ENCODE measurements at regions not wholly inside any gene's neighbourhood (a gene's known extent, or its start where the extent isn't known, plus 50 kb on each side); places are given as distances from the start of the nearest gene placed in this dataset.

DNA sequence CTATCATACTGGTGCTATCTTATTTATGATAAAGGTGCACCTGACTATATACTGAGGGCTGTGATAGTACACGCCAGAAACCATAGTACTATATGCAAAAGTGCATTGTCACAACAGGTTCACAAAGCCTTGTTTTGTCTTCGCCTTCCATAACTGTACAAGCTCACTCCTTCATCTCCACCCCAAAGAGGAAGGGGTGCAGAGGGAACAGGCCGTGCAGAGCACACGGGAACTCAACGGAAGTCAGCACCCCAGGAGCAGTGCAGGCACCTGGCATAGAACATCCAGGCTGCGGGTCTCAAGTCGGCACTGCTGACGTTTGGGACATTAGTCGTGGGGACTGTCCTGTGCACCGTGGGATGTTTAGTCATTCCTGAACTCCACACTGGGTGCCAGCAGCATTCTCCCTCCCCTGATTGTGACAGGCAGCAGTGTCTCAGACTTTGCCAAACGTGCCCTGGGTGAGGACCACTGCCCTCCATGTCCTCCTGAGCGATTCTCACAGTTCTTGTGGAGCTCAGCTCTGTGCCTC is 99.7 kb downstream of the PXDC1 start:
- DNase-seq (ENCODE audit: low read depth): no peak
- H3K4me3 ChIP-seq (ENCODE audit: low read depth, low read length): no peak overlapping the region

GRCh38 chr6:3650959-3651697 is 100.4 kb downstream of the PXDC1 start:
- no peak for TF ChIP-seq CTCF (conservative IDR thresholded peaks at IDR 0.05; ENCODE audit: low read depth, low read length)
- H3K4me3 ChIP-seq (ENCODE audit: low read depth, low read length): no peak overlapping the region
- no peak for DNase-seq (ENCODE audit: low read depth)

More for the DNA sequence above, 99.7 kb downstream of the PXDC1 start:
- no peak for TF ChIP-seq CTCF (conservative IDR thresholded peaks at IDR 0.05; ENCODE audit: low read depth, low read length)

DNA sequence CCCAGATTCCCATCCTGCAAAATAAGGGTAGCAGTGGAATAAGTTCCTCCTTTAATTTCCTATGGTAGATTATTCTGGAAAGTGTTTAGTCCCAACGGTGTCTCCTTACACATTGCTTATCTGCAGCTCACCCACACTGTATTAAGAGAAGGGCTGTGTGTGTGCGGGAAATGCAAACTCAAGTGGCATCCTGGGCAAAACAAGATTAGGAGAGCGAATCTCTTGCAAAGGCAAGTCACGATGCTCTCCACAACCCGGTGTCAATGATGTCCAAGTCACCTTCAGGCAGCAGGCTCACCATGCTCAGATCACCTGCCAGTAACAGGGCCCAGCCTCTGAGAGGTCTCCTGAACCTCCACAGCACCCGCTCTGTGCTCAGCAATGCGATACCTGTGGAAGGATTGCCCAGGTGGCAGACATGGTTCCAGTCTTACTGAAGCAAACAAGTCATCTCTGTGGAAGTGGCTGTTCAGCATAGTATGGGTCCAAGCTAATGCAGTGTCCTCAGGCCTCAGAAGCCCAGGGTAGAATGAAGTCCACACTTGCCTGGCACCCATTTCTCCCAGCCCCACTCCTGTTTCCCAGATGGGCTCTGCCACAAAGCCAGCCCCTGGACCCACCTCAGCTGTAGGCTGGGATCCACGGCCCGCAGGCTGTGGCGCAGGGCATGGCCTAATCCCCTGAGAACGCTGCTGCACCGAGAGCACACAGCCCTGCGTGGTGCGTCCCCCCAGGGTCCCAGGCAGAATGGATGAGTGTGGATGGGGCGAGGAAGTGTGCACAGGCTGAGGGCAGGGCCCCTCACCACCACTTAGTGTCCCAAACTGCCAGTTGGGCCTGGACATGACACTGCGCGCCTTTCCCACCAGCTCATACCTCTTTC is 101.2 kb downstream of the PXDC1 start:
- no peak for DNase-seq (ENCODE audit: low read depth)
- no peak overlapping the region for H3K4me3 ChIP-seq (ENCODE audit: low read depth, low read length)
- no peak for TF ChIP-seq CTCF (conservative IDR thresholded peaks at IDR 0.05; ENCODE audit: low read depth, low read length)

DNA sequence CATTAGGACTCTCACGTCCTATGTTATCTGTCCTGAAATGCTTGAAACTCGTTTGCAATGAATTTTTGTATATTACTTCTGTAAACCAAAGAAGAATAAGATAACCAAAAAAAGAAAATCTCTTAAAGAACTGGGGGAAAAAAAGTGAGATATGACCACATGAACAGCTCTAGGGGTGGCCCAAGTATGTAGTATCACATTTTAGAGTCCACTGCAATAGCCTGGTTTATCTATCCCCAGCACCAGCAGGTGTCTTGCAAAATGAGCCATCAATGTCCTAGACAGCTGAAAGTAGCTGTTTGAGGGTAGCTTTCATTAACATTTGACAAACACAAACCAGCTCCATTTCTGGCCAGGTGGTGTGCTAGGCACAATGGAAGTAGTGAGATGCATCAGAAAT is 102.8 kb downstream of the PXDC1 start:
- DNase-seq (ENCODE audit: low read depth): no peak
- no peak overlapping the region for H3K4me3 ChIP-seq (ENCODE audit: low read depth, low read length)
- TF ChIP-seq CTCF (conservative IDR thresholded peaks at IDR 0.05; ENCODE audit: low read depth, low read length): no peak

DNA sequence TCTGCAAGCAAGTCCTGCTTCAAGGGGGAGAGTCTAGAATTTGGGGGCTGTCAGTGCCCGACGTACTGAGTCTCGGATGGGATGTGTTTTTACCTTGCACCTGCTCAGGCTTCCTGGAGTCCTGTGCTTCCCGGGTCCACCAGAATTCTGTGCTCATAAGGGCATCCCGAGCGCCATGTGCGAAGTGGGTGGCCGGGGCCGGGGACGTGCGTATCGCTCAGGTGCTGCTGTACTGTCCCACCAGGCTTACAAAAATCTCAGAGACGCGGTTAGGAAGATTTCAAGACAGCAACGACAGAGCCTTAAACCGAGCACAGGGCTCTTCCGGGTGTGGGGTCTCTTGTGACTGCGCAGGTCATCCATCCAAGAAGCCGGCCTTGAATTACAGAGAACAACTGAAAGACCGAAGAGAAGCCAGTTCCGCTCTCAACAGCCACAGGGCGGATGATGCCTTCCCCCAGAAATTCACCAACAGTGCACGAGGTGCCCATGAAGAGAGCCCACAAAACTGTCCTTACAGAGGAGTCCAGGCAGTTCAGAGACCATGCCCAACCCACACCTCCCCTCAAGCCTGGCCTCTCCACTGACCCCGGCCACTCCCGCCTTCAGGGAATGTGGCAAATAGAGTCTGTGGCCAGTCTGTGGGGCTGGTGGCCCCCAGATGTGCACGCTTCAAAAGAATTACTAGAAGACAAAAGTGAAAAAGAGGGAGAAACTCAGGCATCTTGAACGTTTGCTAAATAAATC is 104.7 kb downstream of the PXDC1 start:
- no peak overlapping the region for H3K4me3 ChIP-seq (ENCODE audit: low read depth, low read length)
- DNase-seq (ENCODE audit: low read depth): no peak
- TF ChIP-seq CTCF (conservative IDR thresholded peaks at IDR 0.05; ENCODE audit: low read depth, low read length): no peak

GRCh38 chr6:3644739-3645012 is 106.8 kb downstream of the PXDC1 start:
- no peak for DNase-seq (ENCODE audit: low read depth)
- TF ChIP-seq CTCF (conservative IDR thresholded peaks at IDR 0.05; ENCODE audit: low read depth, low read length): no peak

More at GRCh38 chr6:3644739-3645012, 106.8 kb downstream of the PXDC1 start:
- no peak overlapping the region for H3K4me3 ChIP-seq (ENCODE audit: low read depth, low read length)
